ENCODE measurements at regions not wholly inside any gene's neighbourhood (a gene's known extent, or its start where the extent isn't known, plus 50 kb on each side); places are given as distances from the start of the nearest gene placed in this dataset.

- TF ChIP-seq CTCF (IDR thresholded peaks at IDR 0.05) = no peak
- no peak for TF ChIP-seq MAX (IDR thresholded peaks at IDR 0.05; ENCODE audit: low read depth)
- TF ChIP-seq SIN3A (IDR thresholded peaks at IDR 0.05; ENCODE audit: borderline replicate concordance, low read depth, low read length) = no peak
- TF ChIP-seq TAF1 (IDR thresholded peaks at IDR 0.05; ENCODE audit: borderline replicate concordance, low read depth, low read length) = no peak
- no peak for TF ChIP-seq ZBTB33 (IDR thresholded peaks at IDR 0.05; ENCODE audit: borderline replicate concordance, low read depth)
- TF ChIP-seq EP300 (IDR thresholded peaks at IDR 0.05; ENCODE audit: borderline replicate concordance in 1 of 2, low read depth in 1 of 2, low read length in 1 of 2) = no peak
- TF ChIP-seq JUND (IDR thresholded peaks at IDR 0.05) = no peak
- no peak for TF ChIP-seq RAD21 (IDR thresholded peaks at IDR 0.05; ENCODE audit: low read length)
Measured at GRCh38 chr5:57839437-57840079, 356.9 kb upstream of the ACTBL2 start.
